ENCODE measurements at regions not wholly inside any gene's neighbourhood (a gene's known extent, or its start where the extent isn't known, plus 50 kb on each side); places are given as distances from the start of the nearest gene placed in this dataset.

- Histone ChIP-seq H3K36me3 (no peaks in the 10 kb centered on the region), H3K27me3 (no peaks in the 10 kb centered on the region), H3K4me1 (no peaks in the 10 kb centered on the region), H3K9me3 (no peaks in the 10 kb centered on the region), H3K4me3 (no peak overlapping the region), H3K27ac (no peak overlapping the region)
- no peak for DNase-seq (ENCODE audit: low spot score in 2 of 2)
- TF ChIP-seq, protein P1, sequence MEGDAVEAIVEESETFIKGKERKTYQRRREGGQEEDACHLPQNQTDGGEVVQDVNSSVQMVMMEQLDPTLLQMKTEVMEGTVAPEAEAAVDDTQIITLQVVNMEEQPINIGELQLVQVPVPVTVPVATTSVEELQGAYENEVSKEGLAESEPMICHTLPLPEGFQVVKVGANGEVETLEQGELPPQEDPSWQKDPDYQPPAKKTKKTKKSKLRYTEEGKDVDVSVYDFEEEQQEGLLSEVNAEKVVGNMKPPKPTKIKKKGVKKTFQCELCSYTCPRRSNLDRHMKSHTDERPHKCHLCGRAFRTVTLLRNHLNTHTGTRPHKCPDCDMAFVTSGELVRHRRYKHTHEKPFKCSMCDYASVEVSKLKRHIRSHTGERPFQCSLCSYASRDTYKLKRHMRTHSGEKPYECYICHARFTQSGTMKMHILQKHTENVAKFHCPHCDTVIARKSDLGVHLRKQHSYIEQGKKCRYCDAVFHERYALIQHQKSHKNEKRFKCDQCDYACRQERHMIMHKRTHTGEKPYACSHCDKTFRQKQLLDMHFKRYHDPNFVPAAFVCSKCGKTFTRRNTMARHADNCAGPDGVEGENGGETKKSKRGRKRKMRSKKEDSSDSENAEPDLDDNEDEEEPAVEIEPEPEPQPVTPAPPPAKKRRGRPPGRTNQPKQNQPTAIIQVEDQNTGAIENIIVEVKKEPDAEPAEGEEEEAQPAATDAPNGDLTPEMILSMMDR (IDR thresholded peaks at IDR 0.05), result no peak
- TF ChIP-seq EP300 (IDR thresholded peaks at IDR 0.05), result no peak
- TF ChIP-seq POLR2AphosphoS5 (IDR thresholded peaks at IDR 0.05), result no peak
- TF ChIP-seq POLR2A (IDR thresholded peaks at IDR 0.05), result no peak
Measured at GRCh38 chr6:164887660-164888059, 421.7 kb downstream of the C6orf118 start.

DNA sequence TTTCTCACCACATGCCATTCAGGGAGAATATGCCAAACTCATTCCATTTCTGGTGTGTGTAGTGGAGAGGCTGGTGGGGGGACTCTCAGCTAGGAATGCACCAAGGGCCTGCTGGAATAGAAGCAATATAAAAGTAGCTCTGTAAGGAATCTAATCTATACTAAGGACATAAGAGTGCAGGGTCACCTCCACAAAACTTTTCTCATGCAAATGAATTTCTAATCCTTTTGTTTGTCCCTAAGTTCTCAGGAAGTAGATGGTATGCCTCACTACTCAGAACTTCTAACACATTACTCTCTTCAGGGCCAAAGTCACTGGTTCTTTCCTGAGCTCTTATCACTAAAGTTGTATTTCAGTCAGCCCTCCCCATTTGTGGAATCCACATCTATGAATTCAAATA is 427.2 kb downstream of the C6orf118 start:
- TF ChIP-seq, protein P1 (IDR thresholded peaks at IDR 0.05), result no peak
- no peak for TF ChIP-seq EP300 (IDR thresholded peaks at IDR 0.05)
- no peak for TF ChIP-seq POLR2A (IDR thresholded peaks at IDR 0.05)
- no peak for TF ChIP-seq POLR2AphosphoS5 (IDR thresholded peaks at IDR 0.05)

DNA sequence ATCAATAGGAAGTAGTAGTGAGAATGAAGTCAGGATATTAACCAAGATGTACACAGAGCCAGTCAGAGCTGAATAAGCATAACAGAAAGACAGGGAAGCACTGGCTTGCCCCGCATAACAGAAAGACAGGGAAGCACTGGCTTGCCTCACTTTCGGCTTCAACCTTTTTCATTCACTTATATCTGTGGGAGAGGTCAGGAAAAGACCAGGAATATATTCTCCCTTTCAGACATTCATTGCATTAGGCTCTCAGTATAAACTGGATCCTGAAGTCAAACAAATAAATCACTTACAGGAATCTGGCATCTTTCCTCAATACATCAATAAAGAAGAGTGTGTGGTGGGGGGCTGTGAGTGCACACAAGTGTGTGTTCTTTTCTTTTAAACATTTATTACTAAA is 437.6 kb downstream of the C6orf118 start:
- H3K4me1 ChIP-seq, result no peaks in the 10 kb centered on the region
- no peak for DNase-seq (ENCODE audit: low spot score in 2 of 2)
- TF ChIP-seq, protein P1 (IDR thresholded peaks at IDR 0.05), result no peak
- no peak for TF ChIP-seq EP300 (IDR thresholded peaks at IDR 0.05)
- no peak for TF ChIP-seq POLR2A (IDR thresholded peaks at IDR 0.05)
- TF ChIP-seq POLR2AphosphoS5 (IDR thresholded peaks at IDR 0.05), result no peak
- H3K27me3 ChIP-seq, result no peaks in the 10 kb centered on the region
- H3K4me3 ChIP-seq, result no peak overlapping the region
- H3K27ac ChIP-seq, result no peak overlapping the region
- WGBS, result 89% methylated on average over 2 of the region's 2 CpGs
- no peaks in the 10 kb centered on the region for H3K9me3 ChIP-seq
- no peaks in the 10 kb centered on the region for H3K36me3 ChIP-seq

More for the DNA sequence above, 427.2 kb downstream of the C6orf118 start:
- Histone ChIP-seq H3K4me3 (no peak overlapping the region), H3K27ac (no peak overlapping the region), H3K27me3 (no peaks in the 10 kb centered on the region), H3K9me3 (no peaks in the 10 kb centered on the region), H3K36me3 (no peaks in the 10 kb centered on the region), H3K4me1 (no peaks in the 10 kb centered on the region)
- no peak for DNase-seq (ENCODE audit: low spot score in 2 of 2)

DNA sequence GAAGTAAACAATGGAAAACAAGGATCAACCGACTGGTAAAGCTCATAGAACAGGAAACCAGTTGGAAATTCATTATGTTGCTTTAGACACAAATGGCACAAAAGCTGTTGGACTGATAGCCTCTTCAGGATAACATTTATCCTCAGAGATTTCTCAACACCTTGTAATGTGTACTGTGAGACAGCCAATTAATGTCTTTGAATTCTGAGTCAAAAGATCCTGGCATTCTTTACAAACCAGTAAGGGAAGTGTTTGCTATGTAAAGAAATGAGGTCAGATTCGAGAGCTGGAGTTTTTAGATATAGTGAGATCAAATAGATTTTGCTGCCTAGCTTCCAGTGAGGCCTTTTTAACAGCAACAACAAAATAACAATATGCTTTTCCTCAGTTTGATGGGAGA is 439.2 kb downstream of the C6orf118 start:
- H3K4me3 ChIP-seq, result no peak overlapping the region
- no peaks in the 10 kb centered on the region for H3K9me3 ChIP-seq
- no peak for TF ChIP-seq POLR2A (IDR thresholded peaks at IDR 0.05)
- no peak for TF ChIP-seq EP300 (IDR thresholded peaks at IDR 0.05)
- no peak for TF ChIP-seq POLR2AphosphoS5 (IDR thresholded peaks at IDR 0.05)
- TF ChIP-seq, protein P1 (IDR thresholded peaks at IDR 0.05), result no peak
- H3K27ac ChIP-seq, result no peak overlapping the region
- no peaks in the 10 kb centered on the region for H3K4me1 ChIP-seq
- no peaks in the 10 kb centered on the region for H3K27me3 ChIP-seq
- DNase-seq (ENCODE audit: low spot score in 2 of 2), result no peak
- WGBS, result 57% methylated on average over 2 of the region's 2 CpGs
- no peaks in the 10 kb centered on the region for H3K36me3 ChIP-seq

DNA sequence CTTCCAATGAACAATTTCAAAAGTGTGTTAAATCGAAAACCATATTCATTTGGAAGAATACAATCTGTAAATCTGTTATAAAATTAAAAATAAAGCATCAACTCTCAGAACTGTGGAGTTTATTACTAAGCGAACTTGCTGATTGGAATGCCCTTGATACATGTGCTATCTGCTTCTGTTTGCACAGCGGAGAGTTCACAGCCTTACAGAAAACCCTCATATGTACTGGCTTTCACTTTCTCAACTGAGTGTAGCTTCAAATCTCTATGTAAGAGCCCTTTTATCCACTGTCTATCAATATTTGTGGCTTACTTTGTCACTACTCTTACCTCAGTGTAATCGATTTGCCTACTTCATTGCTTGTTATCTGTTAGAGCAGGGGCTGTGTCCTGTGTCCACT is 447.4 kb downstream of the C6orf118 start:
- Histone ChIP-seq H3K27me3 (no peaks in the 10 kb centered on the region), H3K4me3 (no peak overlapping the region), H3K9me3 (no peaks in the 10 kb centered on the region), H3K36me3 (no peaks in the 10 kb centered on the region), H3K27ac (no peak overlapping the region), H3K4me1 (no peaks in the 10 kb centered on the region)
- no peak for DNase-seq (ENCODE audit: low spot score in 2 of 2)
- WGBS, result 78% methylated on average over 4 of the region's 4 CpGs
- TF ChIP-seq, protein P1 (IDR thresholded peaks at IDR 0.05), result no peak
- TF ChIP-seq POLR2A (IDR thresholded peaks at IDR 0.05), result no peak
- TF ChIP-seq POLR2AphosphoS5 (IDR thresholded peaks at IDR 0.05), result no peak
- no peak for TF ChIP-seq EP300 (IDR thresholded peaks at IDR 0.05)
